ENCODE measurements at regions not wholly inside any gene's neighbourhood (a gene's known extent, or its start where the extent isn't known, plus 50 kb on each side); places are given as distances from the start of the nearest gene placed in this dataset.

DNA sequence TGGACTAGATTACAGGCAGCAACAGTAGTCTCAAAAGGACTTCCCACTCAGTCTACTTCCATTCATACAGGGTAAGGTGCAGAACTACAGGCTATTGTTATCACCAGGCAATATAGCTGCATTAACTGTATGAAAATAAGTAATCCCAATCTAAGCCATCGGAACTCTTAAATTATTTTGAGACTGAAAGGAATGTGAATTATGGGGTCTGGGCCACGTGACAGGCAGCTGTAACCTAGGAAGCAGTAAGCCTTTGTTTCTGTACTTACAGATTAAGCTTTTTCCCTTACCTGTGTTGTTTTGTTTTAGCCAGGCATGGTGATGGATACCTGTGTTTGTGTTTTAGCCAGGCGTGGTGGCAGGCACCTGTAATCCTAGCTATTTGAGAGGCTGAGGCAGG lies 152.4 kb upstream of the TRIM24 start:
- TF ChIP-seq, protein P1, sequence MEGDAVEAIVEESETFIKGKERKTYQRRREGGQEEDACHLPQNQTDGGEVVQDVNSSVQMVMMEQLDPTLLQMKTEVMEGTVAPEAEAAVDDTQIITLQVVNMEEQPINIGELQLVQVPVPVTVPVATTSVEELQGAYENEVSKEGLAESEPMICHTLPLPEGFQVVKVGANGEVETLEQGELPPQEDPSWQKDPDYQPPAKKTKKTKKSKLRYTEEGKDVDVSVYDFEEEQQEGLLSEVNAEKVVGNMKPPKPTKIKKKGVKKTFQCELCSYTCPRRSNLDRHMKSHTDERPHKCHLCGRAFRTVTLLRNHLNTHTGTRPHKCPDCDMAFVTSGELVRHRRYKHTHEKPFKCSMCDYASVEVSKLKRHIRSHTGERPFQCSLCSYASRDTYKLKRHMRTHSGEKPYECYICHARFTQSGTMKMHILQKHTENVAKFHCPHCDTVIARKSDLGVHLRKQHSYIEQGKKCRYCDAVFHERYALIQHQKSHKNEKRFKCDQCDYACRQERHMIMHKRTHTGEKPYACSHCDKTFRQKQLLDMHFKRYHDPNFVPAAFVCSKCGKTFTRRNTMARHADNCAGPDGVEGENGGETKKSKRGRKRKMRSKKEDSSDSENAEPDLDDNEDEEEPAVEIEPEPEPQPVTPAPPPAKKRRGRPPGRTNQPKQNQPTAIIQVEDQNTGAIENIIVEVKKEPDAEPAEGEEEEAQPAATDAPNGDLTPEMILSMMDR (conservative IDR thresholded peaks at IDR 0.05; ENCODE audit: low read depth, low read length), result no peak
- no peak for TF ChIP-seq RAD21 (IDR thresholded peaks at IDR 0.05; ENCODE audit: low read length)
- no peak for TF ChIP-seq CEBPB (IDR thresholded peaks at IDR 0.05; ENCODE audit: low read depth, low read length)
- no peak for TF ChIP-seq POLR2A (IDR thresholded peaks at IDR 0.05; ENCODE audit: low read depth, low read length)
- TF ChIP-seq, protein P2, sequence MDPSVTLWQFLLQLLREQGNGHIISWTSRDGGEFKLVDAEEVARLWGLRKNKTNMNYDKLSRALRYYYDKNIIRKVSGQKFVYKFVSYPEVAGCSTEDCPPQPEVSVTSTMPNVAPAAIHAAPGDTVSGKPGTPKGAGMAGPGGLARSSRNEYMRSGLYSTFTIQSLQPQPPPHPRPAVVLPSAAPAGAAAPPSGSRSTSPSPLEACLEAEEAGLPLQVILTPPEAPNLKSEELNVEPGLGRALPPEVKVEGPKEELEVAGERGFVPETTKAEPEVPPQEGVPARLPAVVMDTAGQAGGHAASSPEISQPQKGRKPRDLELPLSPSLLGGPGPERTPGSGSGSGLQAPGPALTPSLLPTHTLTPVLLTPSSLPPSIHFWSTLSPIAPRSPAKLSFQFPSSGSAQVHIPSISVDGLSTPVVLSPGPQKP (IDR thresholded peaks at IDR 0.05; ENCODE audit: borderline replicate concordance, low read depth, low read length), result no peak
- no peak for TF ChIP-seq MXI1 (IDR thresholded peaks at IDR 0.05; ENCODE audit: borderline replicate concordance, low read depth, low read length)
- TF ChIP-seq MAZ (IDR thresholded peaks at IDR 0.05; ENCODE audit: borderline replicate concordance, low read depth, low read length), result no peak
- TF ChIP-seq RFX5 (IDR thresholded peaks at IDR 0.05; ENCODE audit: low read depth, low read length), result no peak
- TF ChIP-seq CHD1 (IDR thresholded peaks at IDR 0.05; ENCODE audit: low read depth, low read length), result no peak
- TF ChIP-seq MAFK (IDR thresholded peaks at IDR 0.05; ENCODE audit: low read depth, low read length), result no peak
- TF ChIP-seq BHLHE40 (IDR thresholded peaks at IDR 0.05; ENCODE audit: low read depth, low read length), result no peak
- TF ChIP-seq SMC3 (IDR thresholded peaks at IDR 0.05; ENCODE audit: low read depth, low read length), result no peak
- TF ChIP-seq, protein P3, sequence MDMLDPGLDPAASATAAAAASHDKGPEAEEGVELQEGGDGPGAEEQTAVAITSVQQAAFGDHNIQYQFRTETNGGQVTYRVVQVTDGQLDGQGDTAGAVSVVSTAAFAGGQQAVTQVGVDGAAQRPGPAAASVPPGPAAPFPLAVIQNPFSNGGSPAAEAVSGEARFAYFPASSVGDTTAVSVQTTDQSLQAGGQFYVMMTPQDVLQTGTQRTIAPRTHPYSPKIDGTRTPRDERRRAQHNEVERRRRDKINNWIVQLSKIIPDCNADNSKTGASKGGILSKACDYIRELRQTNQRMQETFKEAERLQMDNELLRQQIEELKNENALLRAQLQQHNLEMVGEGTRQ (IDR thresholded peaks at IDR 0.05; ENCODE audit: low read depth, low read length), result no peak
- no peak for TF ChIP-seq FOS (IDR thresholded peaks at IDR 0.05; ENCODE audit: low read depth, low read length)

Measured in IMR-90 (cell line).